Hepatocyte (in vitro differentiated cells): ENCODE measurements at regions not wholly inside any gene's neighbourhood (a gene's known extent, or its start where the extent isn't known, plus 50 kb on each side); places are given as distances from the start of the nearest gene placed in this dataset.

Experiments used
- DNase-seq: peaks from one replicate; pipeline ENCODE4 v3.0.0-alpha.2; 2016; ENCODE audit warnings: low spot score
- H2AFZ ChIP-seq: fragments of 200-600 bp; sonication (generic); 2 replicates; pipeline ENCODE4 v1.6.0; 2016; ENCODE audit warnings: antibody characterized with exemption, mild to moderate bottlenecking
- H3K27ac ChIP-seq: fragments of 200-600 bp; sonication (generic); 2 replicates; pipeline ENCODE4 v1.5.1; 2016; ENCODE audit warnings: mild to moderate bottlenecking
- H3K27me3 ChIP-seq: fragments of 200-600 bp; sonication (generic); 2 replicates; pipeline ENCODE4 v1.6.1; 2016
- H3K36me3 ChIP-seq: fragments of 200-600 bp; sonication (generic); replicated peaks from 2 replicates; pipeline ENCODE4 v1.5.1; 2016; ENCODE audit warnings: low read depth; ENCODE audit not compliant: insufficient read depth
- H3K4me1 ChIP-seq: fragments of 200-600 bp; sonication (generic); 2 replicates; pipeline ENCODE4 v1.5.1; 2016; ENCODE audit warnings: mild to moderate bottlenecking, moderate library complexity; ENCODE audit not compliant: insufficient read depth
- H3K4me2 ChIP-seq: fragments of 200-600 bp; sonication (generic); 2 replicates; pipeline ENCODE4 v1.6.0; 2016
- H3K4me3 ChIP-seq: fragments of 200-600 bp; sonication (generic); 2 replicates; pipeline ENCODE4 v1.5.1; 2016; ENCODE audit warnings: mild to moderate bottlenecking
- H3K79me2 ChIP-seq: fragments of 200-600 bp; sonication (generic); 2 replicates; pipeline ENCODE4 v1.6.0; 2017; ENCODE audit warnings: mild to moderate bottlenecking
- H3K9me2 ChIP-seq: fragments of 200-600 bp; sonication (generic); replicated peaks from 2 replicates; pipeline ENCODE4 v1.6.0; 2017; ENCODE audit warnings: mild to moderate bottlenecking; ENCODE audit not compliant: insufficient read depth
- H3K9me3 ChIP-seq: fragments of 200-600 bp; sonication (generic); 2 replicates; pipeline ENCODE4 v1.5.1; 2016; ENCODE audit warnings: low read depth, mild to moderate bottlenecking
- H4K20me1 ChIP-seq: fragments of 200-600 bp; sonication (generic); 2 replicates; pipeline ENCODE4 v1.6.0; 2016; ENCODE audit warnings: mild to moderate bottlenecking; ENCODE audit not compliant: insufficient read depth, poor library complexity, severe bottlenecking
- EZH2 ChIP-seq: fragments of 200-600 bp; sonication (generic); IDR thresholded peaks from 2 replicates; pipeline ENCODE4 v1.6.1; 2016; ENCODE audit warnings: antibody characterized with exemption, mild to moderate bottlenecking, borderline replicate concordance
- EZH2phosphoT487 ChIP-seq: fragments of 200-600 bp; sonication (generic); IDR thresholded peaks from one replicate; pipeline ENCODE4 v1.6.1; 2018; ENCODE audit warnings: antibody characterized with exemption, mild to moderate bottlenecking, low read depth, moderate library complexity; ENCODE audit not compliant: unreplicated experiment, severe bottlenecking
- WGBS: methylation state at CpG from one replicate; pipeline ENCODE4 v1.1.6; 2016; ENCODE audit warnings: low lambda C conversion rate; ENCODE audit errors: missing lambda C conversion rate; 5-methylcytosine and 5-hydroxymethylcytosine counted together
- TF ChIP-seq, protein P1 (sequence below): fragments of 200-600 bp; sonication (generic); IDR thresholded peaks from 2 replicates; pipeline ENCODE4 v1.5.1; 2016; ENCODE audit warnings: antibody characterized with exemption, mild to moderate bottlenecking; ENCODE audit not compliant: poor library complexity

- 92% methylated on average over 8 of the region's 8 CpGs for WGBS
- DNase-seq, result no peak
- Histone ChIP-seq H3K79me2 (no peaks in the 10 kb centered on the region), H3K9me3 (no peaks in the 10 kb centered on the region), H4K20me1 (no peaks in the 10 kb centered on the region), H3K9me2 (no peaks in the 10 kb centered on the region), H3K4me3 (no peak overlapping the region), H3K4me2 (no peak overlapping the region), H3K36me3 (no peaks in the 10 kb centered on the region), H2AFZ (no peak overlapping the region), H3K27ac (no peak overlapping the region), H3K27me3 (peaks cover 4% of the 10 kb centered on the region), H3K4me1 (peaks cover 15% of the 10 kb centered on the region)
- TF ChIP-seq, protein P1, sequence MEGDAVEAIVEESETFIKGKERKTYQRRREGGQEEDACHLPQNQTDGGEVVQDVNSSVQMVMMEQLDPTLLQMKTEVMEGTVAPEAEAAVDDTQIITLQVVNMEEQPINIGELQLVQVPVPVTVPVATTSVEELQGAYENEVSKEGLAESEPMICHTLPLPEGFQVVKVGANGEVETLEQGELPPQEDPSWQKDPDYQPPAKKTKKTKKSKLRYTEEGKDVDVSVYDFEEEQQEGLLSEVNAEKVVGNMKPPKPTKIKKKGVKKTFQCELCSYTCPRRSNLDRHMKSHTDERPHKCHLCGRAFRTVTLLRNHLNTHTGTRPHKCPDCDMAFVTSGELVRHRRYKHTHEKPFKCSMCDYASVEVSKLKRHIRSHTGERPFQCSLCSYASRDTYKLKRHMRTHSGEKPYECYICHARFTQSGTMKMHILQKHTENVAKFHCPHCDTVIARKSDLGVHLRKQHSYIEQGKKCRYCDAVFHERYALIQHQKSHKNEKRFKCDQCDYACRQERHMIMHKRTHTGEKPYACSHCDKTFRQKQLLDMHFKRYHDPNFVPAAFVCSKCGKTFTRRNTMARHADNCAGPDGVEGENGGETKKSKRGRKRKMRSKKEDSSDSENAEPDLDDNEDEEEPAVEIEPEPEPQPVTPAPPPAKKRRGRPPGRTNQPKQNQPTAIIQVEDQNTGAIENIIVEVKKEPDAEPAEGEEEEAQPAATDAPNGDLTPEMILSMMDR, result no peak
- TF ChIP-seq EZH2phosphoT487 (no peak), EZH2 (no peak)
Observed at GRCh38 chr6:44622555-44622954, 235.0 kb downstream of the CDC5L start.

DNA sequence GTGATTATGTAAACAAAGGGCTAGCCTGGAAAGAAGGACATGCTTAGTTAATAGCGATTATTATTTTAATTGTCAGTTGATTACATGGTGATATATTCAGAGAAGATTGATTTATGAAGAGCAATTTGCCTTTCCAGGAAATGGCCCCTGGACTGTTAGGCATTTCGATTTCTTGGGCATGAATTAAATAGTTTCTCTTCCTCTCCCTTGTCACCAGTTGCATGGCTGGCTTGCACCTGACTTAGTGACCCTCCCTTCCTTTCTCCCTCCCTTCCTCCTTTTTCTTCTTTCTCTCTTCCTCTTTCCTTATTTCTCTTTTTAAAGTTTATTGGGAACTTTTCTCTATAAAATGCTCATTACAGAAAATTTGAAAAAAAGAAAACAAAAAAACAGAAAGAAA is 235.4 kb downstream of the CDC5L start:
- Histone ChIP-seq H3K4me3 (no peak overlapping the region), H2AFZ (no peak overlapping the region), H3K27me3 (peaks cover 4% of the 10 kb centered on the region), H4K20me1 (no peaks in the 10 kb centered on the region), H3K79me2 (no peaks in the 10 kb centered on the region), H3K4me1 (peaks cover 15% of the 10 kb centered on the region), H3K4me2 (no peak overlapping the region), H3K9me3 (no peaks in the 10 kb centered on the region), H3K36me3 (no peaks in the 10 kb centered on the region), H3K9me2 (no peaks in the 10 kb centered on the region), H3K27ac (no peak overlapping the region)
- no peak for DNase-seq
- 87% methylated on average over 2 of the region's 2 CpGs for WGBS
- no peak for TF ChIP-seq EZH2phosphoT487
- TF ChIP-seq, protein P1, result no peak
- TF ChIP-seq EZH2, result no peak

- peaks cover 15% of the 10 kb centered on the region for H3K4me1 ChIP-seq
- peaks cover 4% of the 10 kb centered on the region for H3K27me3 ChIP-seq
- H3K79me2 ChIP-seq, result no peaks in the 10 kb centered on the region
- H3K36me3 ChIP-seq, result no peaks in the 10 kb centered on the region
- H4K20me1 ChIP-seq, result no peaks in the 10 kb centered on the region
- H2AFZ ChIP-seq, result no peak overlapping the region
- 68% methylated on average over 5 of the region's 5 CpGs for WGBS
- DNase-seq, result no peak
- TF ChIP-seq EZH2, result no peak
- no peak for TF ChIP-seq EZH2phosphoT487
- TF ChIP-seq, protein P1, result no peak
- H3K27ac ChIP-seq, result no peak overlapping the region
- H3K9me3 ChIP-seq, result no peaks in the 10 kb centered on the region
- H3K9me2 ChIP-seq, result no peaks in the 10 kb centered on the region
- no peak overlapping the region for H3K4me3 ChIP-seq
- no peak overlapping the region for H3K4me2 ChIP-seq
Observed at GRCh38 chr6:44624226-44624625, 236.7 kb downstream of the CDC5L start.
